Activated B cell treated with CpG ODN at 0.5 μM for 24 hours (primary cell): ENCODE measurements at regions not wholly inside any gene's neighbourhood (a gene's known extent, or its start where the extent isn't known, plus 50 kb on each side); places are given as distances from the start of the nearest gene placed in this dataset.
"Not testable (repeated sequence)": the region's sequence is repeated elsewhere in the genome, so short reads cannot be mapped to it uniquely, and the experiment has no call there.

Experiments
- ATAC-seq: fragments of 200-7000 bp; cut with Tn5 transposase; one replicate; pipeline ENCODE4 v1.10.0; 2021; ENCODE audit warnings: low read depth, mild to moderate bottlenecking, moderate library complexity
- CTCF ChIA-PET: fragments of 350-600 bp; sonication (Branson Sonifier 250); formaldehyde crosslinking; loops from one replicate; lab custom pipeline; 2021; ENCODE audit warnings: antibody characterized with exemption; lab: Charles Lee
- POLR2A ChIA-PET: fragments of 350-600 bp; sonication (Branson Sonifier 250); formaldehyde crosslinking; loops from one replicate; lab custom pipeline; 2021; ENCODE audit warnings: antibody characterized with exemption; lab: Charles Lee
- DNase-seq: peaks from one replicate; pipeline ENCODE4 v3.0.0; 2022
- H3K27ac Mint-ChIP-seq: one replicate; pipeline ENCODE4 v1.8.0; 2020; ENCODE audit warnings: mixed read lengths
- H3K27me3 Mint-ChIP-seq: one replicate; pipeline ENCODE4 v1.8.0; 2021; ENCODE audit warnings: mixed read lengths
- H3K36me3 Mint-ChIP-seq: one replicate; pipeline ENCODE4 v1.8.0; 2021; ENCODE audit warnings: low read depth, mixed read lengths
- H3K4me1 Mint-ChIP-seq: one replicate; pipeline ENCODE4 v1.8.0; 2021; ENCODE audit warnings: mixed read lengths
- H3K4me3 Mint-ChIP-seq: one replicate; pipeline ENCODE4 v1.8.0; 2020; ENCODE audit warnings: mild to moderate bottlenecking, mixed read lengths
- H3K9me3 Mint-ChIP-seq: one replicate; pipeline ENCODE4 v1.8.0; 2020; ENCODE audit warnings: mixed read lengths
- intact Hi-C: fragments of 100-400 bp; cut with micrococcal nuclease; formaldehyde crosslinking; loops from one replicate; pipeline ENCODE4 v1.15.1; 2024
- TF ChIP-seq, protein P1 (sequence below): fragments of 200-600 bp; IDR thresholded peaks from one replicate; pipeline ENCODE4 v1.8.0; 2022; ENCODE audit warnings: antibody characterized with exemption, mild to moderate bottlenecking

DNA sequence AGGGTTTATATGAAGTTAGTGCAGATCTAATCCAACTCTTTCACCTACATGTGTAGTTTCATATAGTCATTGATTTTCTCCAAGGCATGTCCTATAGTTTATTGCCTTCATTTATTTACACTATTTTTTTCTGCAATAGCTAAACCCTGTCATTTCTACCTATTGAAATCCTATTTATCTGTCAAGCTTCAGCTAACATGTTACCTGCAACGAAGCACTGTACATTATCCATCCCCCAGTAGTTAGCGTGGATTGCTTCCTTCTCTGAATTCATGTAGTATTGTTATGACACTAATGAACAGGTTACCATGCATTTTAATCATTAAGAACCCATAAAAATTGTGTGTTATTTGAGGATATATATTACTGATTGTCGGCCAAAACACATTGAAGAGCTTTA lies 742.9 kb upstream of the PCDH20 start:
- TF ChIP-seq, protein P1, sequence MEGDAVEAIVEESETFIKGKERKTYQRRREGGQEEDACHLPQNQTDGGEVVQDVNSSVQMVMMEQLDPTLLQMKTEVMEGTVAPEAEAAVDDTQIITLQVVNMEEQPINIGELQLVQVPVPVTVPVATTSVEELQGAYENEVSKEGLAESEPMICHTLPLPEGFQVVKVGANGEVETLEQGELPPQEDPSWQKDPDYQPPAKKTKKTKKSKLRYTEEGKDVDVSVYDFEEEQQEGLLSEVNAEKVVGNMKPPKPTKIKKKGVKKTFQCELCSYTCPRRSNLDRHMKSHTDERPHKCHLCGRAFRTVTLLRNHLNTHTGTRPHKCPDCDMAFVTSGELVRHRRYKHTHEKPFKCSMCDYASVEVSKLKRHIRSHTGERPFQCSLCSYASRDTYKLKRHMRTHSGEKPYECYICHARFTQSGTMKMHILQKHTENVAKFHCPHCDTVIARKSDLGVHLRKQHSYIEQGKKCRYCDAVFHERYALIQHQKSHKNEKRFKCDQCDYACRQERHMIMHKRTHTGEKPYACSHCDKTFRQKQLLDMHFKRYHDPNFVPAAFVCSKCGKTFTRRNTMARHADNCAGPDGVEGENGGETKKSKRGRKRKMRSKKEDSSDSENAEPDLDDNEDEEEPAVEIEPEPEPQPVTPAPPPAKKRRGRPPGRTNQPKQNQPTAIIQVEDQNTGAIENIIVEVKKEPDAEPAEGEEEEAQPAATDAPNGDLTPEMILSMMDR: no peak
- H3K4me3 Mint-ChIP-seq: no peak overlapping the region
- intact Hi-C loops: no loop called here
- no peak overlapping the region for H3K27ac Mint-ChIP-seq
- H3K36me3 Mint-ChIP-seq: no peaks in the 10 kb centered on the region
- H3K9me3 Mint-ChIP-seq: peaks cover 9% of the 10 kb centered on the region
- ATAC-seq: no peak
- ChIA-PET CTCF (no interaction called here), POLR2A (no interaction called here)
- no peak for DNase-seq
- H3K4me1 Mint-ChIP-seq: no peaks in the 10 kb centered on the region
- H3K27me3 Mint-ChIP-seq: no peaks in the 10 kb centered on the region

DNA sequence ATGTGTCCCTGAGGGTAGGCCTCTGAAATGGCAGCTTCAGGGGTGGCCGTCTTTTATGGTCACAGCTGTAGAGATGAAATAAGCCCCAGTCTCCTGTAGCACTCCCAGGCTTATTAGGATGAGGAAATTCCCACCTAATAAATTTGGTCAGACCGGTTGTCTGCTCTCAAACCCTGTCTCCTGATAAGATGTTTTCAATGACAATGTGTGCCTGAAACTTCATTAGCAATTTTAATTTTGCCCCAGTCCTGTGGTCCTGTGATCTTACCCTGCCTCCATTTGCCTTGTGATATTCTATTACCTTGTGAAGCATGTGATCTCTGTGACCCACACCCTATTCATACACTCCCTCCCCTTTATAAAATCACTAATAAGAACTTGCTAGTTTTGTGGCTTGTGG lies 736.1 kb upstream of the PCDH20 start:
- H3K9me3 Mint-ChIP-seq: peaks cover 14% of the 10 kb centered on the region
- ATAC-seq, H3K27ac Mint-ChIP-seq, H3K4me3 Mint-ChIP-seq, H3K36me3 Mint-ChIP-seq, H3K4me1 Mint-ChIP-seq, POLR2A ChIA-PET, H3K27me3 Mint-ChIP-seq, CTCF ChIA-PET, DNase-seq, intact Hi-C loops: not testable (repeated sequence)

DNA sequence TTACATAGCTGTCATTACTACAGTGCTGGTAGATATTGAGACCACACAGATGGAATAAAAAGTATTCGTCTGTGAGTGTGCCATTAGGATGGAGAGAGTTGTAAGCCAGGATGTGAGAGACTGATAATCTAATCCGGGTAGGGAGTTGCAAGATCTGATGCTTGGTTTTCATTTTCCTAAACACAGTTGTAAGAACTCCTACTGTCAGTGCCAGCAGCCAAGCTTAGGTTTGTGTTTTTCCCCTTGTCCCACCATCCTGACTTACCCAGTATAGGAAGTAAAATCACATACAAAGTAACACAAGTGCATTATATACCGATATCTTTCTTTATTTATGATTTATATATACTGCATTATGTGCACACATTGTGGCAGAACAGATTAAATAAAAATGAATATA lies 726.4 kb upstream of the PCDH20 start:
- ATAC-seq: no peak
- peaks cover 4% of the 10 kb centered on the region for H3K9me3 Mint-ChIP-seq
- intact Hi-C loops: no loop called here
- ChIA-PET CTCF (no interaction called here), POLR2A (no interaction called here)
- no peaks in the 10 kb centered on the region for H3K27me3 Mint-ChIP-seq
- no peaks in the 10 kb centered on the region for H3K4me1 Mint-ChIP-seq
- H3K27ac Mint-ChIP-seq: no peak overlapping the region
- no peak overlapping the region for H3K4me3 Mint-ChIP-seq
- DNase-seq: no peak
- TF ChIP-seq, protein P1: no peak
- no peaks in the 10 kb centered on the region for H3K36me3 Mint-ChIP-seq

DNA sequence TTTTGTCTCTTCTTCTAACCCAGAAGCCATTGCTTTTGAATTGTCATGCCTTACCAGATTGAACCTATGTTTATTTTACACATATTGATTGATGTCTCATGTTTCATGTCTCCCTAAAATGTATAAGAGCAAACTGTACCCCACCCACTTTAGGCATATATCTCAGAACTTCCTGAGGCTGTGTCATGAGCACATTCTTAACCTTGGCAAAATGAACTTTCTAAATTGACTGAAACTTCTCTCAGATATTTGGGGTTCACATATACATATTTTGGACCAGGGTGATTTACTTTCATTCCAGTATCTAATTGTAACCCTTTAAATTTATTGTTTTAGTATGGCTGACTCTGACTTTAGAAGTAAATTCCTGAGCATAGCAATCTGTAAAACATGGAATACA lies 723.9 kb upstream of the PCDH20 start:
- H3K9me3 Mint-ChIP-seq: peaks cover 4% of the 10 kb centered on the region
- intact Hi-C loops: no loop called here
- no peak overlapping the region for H3K27ac Mint-ChIP-seq
- CTCF ChIA-PET: no interaction called here
- no peaks in the 10 kb centered on the region for H3K36me3 Mint-ChIP-seq
- H3K4me1 Mint-ChIP-seq: no peaks in the 10 kb centered on the region
- no peak for ATAC-seq
- no peak overlapping the region for H3K4me3 Mint-ChIP-seq
- POLR2A ChIA-PET: no interaction called here
- no peaks in the 10 kb centered on the region for H3K27me3 Mint-ChIP-seq
- TF ChIP-seq, protein P1: no peak
- DNase-seq: no peak

DNA sequence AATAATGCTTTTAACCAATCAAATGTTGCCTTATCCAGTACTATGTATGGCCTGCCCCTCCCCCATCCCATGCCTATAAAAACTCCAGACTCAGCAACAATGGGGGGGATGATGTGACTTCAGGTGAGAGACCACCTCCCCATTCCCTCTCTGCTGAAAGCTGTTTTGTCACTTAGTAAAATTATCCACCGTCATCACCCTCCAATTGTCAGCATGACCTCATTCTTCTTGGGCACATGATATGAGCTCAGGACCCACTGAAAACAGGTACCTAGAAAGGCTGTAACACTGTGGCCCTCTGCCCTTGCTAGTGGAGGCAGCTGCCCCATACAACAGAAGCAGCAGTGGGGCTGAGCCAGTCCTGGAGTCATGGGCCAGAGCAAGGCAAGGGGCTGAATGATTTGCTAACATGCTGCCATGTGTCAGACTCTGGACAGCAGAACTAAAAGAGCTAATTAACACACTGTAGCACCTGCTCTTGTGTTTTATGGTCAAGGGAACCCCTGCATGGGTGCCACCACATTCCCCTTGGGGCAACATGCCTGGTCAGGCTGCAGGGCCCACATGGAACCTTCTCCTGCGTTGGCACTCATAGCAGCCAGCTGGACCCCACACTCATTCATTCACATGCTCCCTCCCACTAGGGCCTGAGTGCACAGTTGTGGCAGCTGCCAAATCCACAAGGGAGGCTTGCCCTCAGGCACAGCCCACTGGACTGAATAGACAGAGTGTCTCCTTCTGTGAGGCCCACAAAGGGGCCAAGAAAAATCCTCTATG lies 722.2 kb upstream of the PCDH20 start:
- Mint-ChIP-seq H3K4me3 (no peak overlapping the region), H3K36me3 (no peaks in the 10 kb centered on the region), H3K9me3 (peaks cover 4% of the 10 kb centered on the region), H3K4me1 (no peaks in the 10 kb centered on the region), H3K27me3 (no peaks in the 10 kb centered on the region), H3K27ac (no peak overlapping the region)
- DNase-seq: no peak
- ChIA-PET CTCF (no interaction called here), POLR2A (no interaction called here)
- no peak for ATAC-seq
- intact Hi-C loops: no loop called here
- TF ChIP-seq, protein P1: no peak

DNA sequence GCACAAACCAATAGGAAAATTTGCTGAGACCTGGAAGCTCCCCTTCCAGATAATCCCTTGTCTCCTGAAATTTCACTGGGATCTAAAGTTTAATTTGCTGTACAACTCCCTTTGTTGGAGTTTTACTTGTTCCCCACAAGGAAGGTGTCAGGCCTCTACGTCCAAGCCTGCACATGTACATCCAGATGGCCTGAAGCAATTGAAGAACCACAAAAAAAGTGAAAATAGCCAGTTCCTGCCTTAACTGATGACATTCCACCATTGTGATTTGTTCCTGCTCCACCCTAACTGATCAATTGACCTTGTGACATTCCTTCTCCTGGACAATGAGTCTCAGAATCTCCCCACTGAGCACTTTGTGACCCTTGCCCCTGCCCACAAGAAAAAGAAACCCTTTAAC lies 716.0 kb upstream of the PCDH20 start:
- Mint-ChIP-seq H3K4me3 (no peak overlapping the region), H3K4me1 (no peaks in the 10 kb centered on the region), H3K9me3 (peaks cover 5% of the 10 kb centered on the region), H3K27me3 (no peaks in the 10 kb centered on the region), H3K36me3 (no peaks in the 10 kb centered on the region), H3K27ac (no peak overlapping the region)
- DNase-seq: no peak
- intact Hi-C loops: no loop called here
- no peak for ATAC-seq
- POLR2A ChIA-PET: no interaction called here
- TF ChIP-seq, protein P1: no peak
- CTCF ChIA-PET: no interaction called here
